ENCODE measurements at regions not wholly inside any gene's neighbourhood (a gene's known extent, or its start where the extent isn't known, plus 50 kb on each side); places are given as distances from the start of the nearest gene placed in this dataset.

DNA sequence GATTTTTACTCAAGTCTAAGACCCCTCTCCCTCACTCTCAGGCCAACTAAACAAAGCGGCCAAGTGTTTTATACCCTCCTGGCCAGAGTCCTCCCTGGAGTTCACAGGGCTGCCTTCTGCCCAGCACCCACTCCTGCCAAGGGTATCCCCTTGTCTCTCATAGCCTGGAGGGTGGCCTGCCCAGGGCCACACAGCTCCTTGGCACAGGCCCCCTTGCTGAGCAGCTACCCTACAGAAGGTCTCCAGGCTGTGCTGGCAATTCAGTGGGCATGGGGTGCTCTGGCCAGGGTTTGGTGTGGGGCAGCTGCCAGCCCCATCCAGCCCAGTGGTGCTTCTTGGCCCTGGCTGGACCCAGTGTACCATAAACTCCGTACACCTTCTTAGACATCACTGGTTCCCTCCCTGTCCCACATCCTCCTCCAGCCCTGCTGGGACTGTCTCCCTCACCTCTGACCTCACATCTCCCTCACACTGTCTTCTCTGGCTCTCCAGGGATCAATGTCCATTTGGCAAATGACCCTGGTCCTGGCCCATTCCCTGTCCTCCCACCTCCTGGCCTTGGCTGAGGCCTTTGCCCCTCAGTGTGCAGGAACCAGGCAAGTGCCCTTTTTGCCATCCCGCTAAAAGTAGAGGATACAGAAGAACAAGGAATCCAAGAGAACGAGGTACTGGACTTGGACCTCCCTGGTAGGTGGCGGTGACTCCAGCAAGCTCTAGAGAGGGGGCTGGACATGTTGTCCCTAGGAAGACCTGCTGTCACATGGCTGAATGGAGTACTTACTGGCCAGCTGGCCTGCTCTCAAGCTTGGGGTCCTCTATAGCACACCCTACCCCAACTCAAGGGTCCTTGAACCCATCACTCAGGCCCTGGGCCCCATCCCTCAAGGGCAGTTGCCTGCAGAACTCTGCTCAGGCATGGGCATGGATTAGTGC is 50.0 kb upstream of the TRPM1 start:
- no peaks in the 10 kb centered on the region for H3K36me3 Mint-ChIP-seq (ENCODE audit: insufficient read depth)
- ATAC-seq (replicated peaks; ENCODE audit: extremely low read depth, poor library complexity, severe bottlenecking) (no peak), DNase-seq (ENCODE audit: low spot score in 2 of 2) (no peak)
- H3K4me3 Mint-ChIP-seq = no peak overlapping the region
- peaks cover 9% of the 10 kb centered on the region for H3K27me3 Mint-ChIP-seq
- no peak overlapping the region for H3K27ac Mint-ChIP-seq (ENCODE audit: low read depth)
- no peaks in the 10 kb centered on the region for H3K9me3 Mint-ChIP-seq
- H3K4me1 Mint-ChIP-seq = no peaks in the 10 kb centered on the region

DNA sequence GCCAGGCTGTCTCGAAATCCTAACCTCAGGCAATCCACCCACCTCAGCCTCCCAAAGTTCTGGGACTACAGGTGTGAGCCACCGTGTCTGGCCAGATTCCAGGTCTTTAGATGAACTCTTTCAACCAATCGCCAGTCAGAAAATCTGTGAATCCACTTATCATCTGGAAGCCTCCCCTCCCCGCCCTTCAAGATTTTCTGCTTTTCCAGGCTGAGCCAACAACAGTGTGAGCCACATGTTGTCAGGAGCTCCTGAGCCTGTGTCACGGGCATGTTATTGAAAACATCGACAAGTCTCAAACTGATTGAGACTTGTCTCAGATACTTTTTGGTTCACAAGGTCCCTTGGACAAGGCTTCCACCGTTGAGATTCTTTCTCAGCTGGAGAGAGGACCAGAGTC is 52.0 kb upstream of the TRPM1 start:
- no peak overlapping the region for H3K27ac Mint-ChIP-seq (ENCODE audit: low read depth)
- no peak overlapping the region for H3K4me3 Mint-ChIP-seq
- H3K36me3 Mint-ChIP-seq (ENCODE audit: insufficient read depth) = no peaks in the 10 kb centered on the region
- peaks cover 9% of the 10 kb centered on the region for H3K27me3 Mint-ChIP-seq
- DNase-seq (ENCODE audit: low spot score in 2 of 2) (no peak), ATAC-seq (replicated peaks; ENCODE audit: extremely low read depth, poor library complexity, severe bottlenecking) (no peak)
- no peaks in the 10 kb centered on the region for H3K4me1 Mint-ChIP-seq
- H3K9me3 Mint-ChIP-seq = no peaks in the 10 kb centered on the region

DNA sequence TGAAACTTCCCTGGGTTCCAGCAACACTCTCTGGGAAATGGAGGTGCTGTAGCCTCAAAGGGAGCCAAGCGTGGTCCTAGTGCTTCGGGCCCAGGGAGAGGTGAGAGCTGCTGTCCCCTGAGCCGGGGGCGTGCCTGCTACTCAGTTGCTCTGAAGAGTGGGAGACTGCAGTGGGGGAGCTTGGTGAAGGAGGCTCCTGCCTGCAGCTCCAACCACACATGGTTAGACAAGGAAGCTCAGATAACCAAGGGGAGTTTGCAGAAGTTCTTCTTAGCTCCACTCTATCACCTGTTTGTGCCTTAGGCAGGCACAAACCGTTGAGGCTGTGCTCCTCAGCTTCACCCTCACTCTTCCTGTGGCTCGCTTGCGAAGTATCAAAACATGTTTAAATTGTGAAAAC is 53.6 kb upstream of the TRPM1 start:
- no peak overlapping the region for H3K27ac Mint-ChIP-seq (ENCODE audit: low read depth)

GRCh38 chr15:31156226-31156625 is 54.7 kb upstream of the TRPM1 start:
- no peaks in the 10 kb centered on the region for H3K36me3 Mint-ChIP-seq (ENCODE audit: insufficient read depth)
- H3K27me3 Mint-ChIP-seq = no peaks in the 10 kb centered on the region
- H3K27ac Mint-ChIP-seq (ENCODE audit: low read depth) = no peak overlapping the region
- H3K9me3 Mint-ChIP-seq = no peaks in the 10 kb centered on the region
- ATAC-seq (replicated peaks; ENCODE audit: extremely low read depth, poor library complexity, severe bottlenecking) (no peak), DNase-seq (ENCODE audit: low spot score in 2 of 2) (no peak)
- H3K4me1 Mint-ChIP-seq = no peaks in the 10 kb centered on the region
- no peak overlapping the region for H3K4me3 Mint-ChIP-seq

More for the DNA sequence above, 53.6 kb upstream of the TRPM1 start:
- DNase-seq (ENCODE audit: low spot score in 2 of 2) (no peak), ATAC-seq (replicated peaks; ENCODE audit: extremely low read depth, poor library complexity, severe bottlenecking) (no peak)
- Mint-ChIP-seq H3K4me1 (no peaks in the 10 kb centered on the region), H3K36me3 (ENCODE audit: insufficient read depth) (no peaks in the 10 kb centered on the region), H3K4me3 (no peak overlapping the region), H3K9me3 (no peaks in the 10 kb centered on the region), H3K27me3 (peaks cover 1% of the 10 kb centered on the region)

GRCh38 chr15:31156808-31157207 is 55.3 kb upstream of the TRPM1 start:
- no peak overlapping the region for H3K27ac Mint-ChIP-seq (ENCODE audit: low read depth)
- no peaks in the 10 kb centered on the region for H3K36me3 Mint-ChIP-seq (ENCODE audit: insufficient read depth)
- H3K4me3 Mint-ChIP-seq = no peak overlapping the region
- ATAC-seq (replicated peaks; ENCODE audit: extremely low read depth, poor library complexity, severe bottlenecking) = no peak
- no peaks in the 10 kb centered on the region for H3K4me1 Mint-ChIP-seq
- no peaks in the 10 kb centered on the region for H3K9me3 Mint-ChIP-seq
- no peak for DNase-seq (ENCODE audit: low spot score in 2 of 2)
- no peaks in the 10 kb centered on the region for H3K27me3 Mint-ChIP-seq

GRCh38 chr15:31157644-31158069 is 56.1 kb upstream of the TRPM1 start:
- H3K27me3 Mint-ChIP-seq = no peaks in the 10 kb centered on the region
- H3K9me3 Mint-ChIP-seq = no peaks in the 10 kb centered on the region
- H3K4me3 Mint-ChIP-seq = no peak overlapping the region
- ATAC-seq (replicated peaks; ENCODE audit: extremely low read depth, poor library complexity, severe bottlenecking) (no peak), DNase-seq (ENCODE audit: low spot score in 2 of 2) (no peak)
- no peaks in the 10 kb centered on the region for H3K36me3 Mint-ChIP-seq (ENCODE audit: insufficient read depth)
- peaks cover 3% of the 10 kb centered on the region for H3K4me1 Mint-ChIP-seq
- no peak overlapping the region for H3K27ac Mint-ChIP-seq (ENCODE audit: low read depth)

- Mint-ChIP-seq H3K36me3 (ENCODE audit: insufficient read depth) (no peaks in the 10 kb centered on the region), H3K27me3 (no peaks in the 10 kb centered on the region), H3K9me3 (no peaks in the 10 kb centered on the region), H3K4me1 (peaks cover 4% of the 10 kb centered on the region), H3K4me3 (no peak overlapping the region), H3K27ac (ENCODE audit: low read depth) (no peak overlapping the region)
- DNase-seq (ENCODE audit: low spot score in 2 of 2) (no peak), ATAC-seq (replicated peaks; ENCODE audit: extremely low read depth, poor library complexity, severe bottlenecking) (no peak)
These were observed 57.5 kb upstream of the TRPM1 start for GRCh38 chr15:31158858-31159569.

DNA sequence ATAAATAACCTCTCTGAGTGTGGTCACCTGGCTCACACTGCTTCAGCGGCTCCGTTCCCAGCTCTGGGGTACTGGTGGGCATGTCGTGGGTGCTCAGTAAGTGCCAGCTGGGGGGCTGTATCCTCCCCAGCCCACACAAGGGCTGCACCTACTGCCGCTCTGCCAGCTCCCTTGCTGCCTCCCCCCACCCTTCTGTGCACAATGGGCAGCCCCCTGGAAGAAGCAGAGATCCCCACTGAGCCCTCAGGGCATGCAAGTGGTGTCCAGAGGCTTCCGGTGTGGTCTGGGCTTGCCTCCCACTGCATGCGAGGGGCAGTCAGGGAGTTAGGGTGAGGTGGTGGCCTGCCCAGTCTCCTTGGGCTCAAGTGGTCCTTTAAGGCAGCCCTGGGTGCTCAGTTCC is 58.3 kb upstream of the TRPM1 start:
- peaks cover 4% of the 10 kb centered on the region for H3K4me1 Mint-ChIP-seq

GRCh38 chr15:31160297-31160696 is 58.8 kb upstream of the TRPM1 start:
- H3K4me3 Mint-ChIP-seq = no peak overlapping the region
- no peaks in the 10 kb centered on the region for H3K9me3 Mint-ChIP-seq
- H3K27ac Mint-ChIP-seq (ENCODE audit: low read depth) = no peak overlapping the region
- no peaks in the 10 kb centered on the region for H3K27me3 Mint-ChIP-seq
- ATAC-seq (replicated peaks; ENCODE audit: extremely low read depth, poor library complexity, severe bottlenecking) (no peak), DNase-seq (ENCODE audit: low spot score in 2 of 2) (no peak)
- peaks cover 4% of the 10 kb centered on the region for H3K4me1 Mint-ChIP-seq
- H3K36me3 Mint-ChIP-seq (ENCODE audit: insufficient read depth) = no peaks in the 10 kb centered on the region

More for the DNA sequence above, 58.3 kb upstream of the TRPM1 start:
- Mint-ChIP-seq H3K36me3 (ENCODE audit: insufficient read depth) (no peaks in the 10 kb centered on the region), H3K27ac (ENCODE audit: low read depth) (no peak overlapping the region), H3K27me3 (no peaks in the 10 kb centered on the region), H3K9me3 (no peaks in the 10 kb centered on the region), H3K4me3 (no peak overlapping the region)
- DNase-seq (ENCODE audit: low spot score in 2 of 2) (no peak), ATAC-seq (replicated peaks; ENCODE audit: extremely low read depth, poor library complexity, severe bottlenecking) (no peak)

DNA sequence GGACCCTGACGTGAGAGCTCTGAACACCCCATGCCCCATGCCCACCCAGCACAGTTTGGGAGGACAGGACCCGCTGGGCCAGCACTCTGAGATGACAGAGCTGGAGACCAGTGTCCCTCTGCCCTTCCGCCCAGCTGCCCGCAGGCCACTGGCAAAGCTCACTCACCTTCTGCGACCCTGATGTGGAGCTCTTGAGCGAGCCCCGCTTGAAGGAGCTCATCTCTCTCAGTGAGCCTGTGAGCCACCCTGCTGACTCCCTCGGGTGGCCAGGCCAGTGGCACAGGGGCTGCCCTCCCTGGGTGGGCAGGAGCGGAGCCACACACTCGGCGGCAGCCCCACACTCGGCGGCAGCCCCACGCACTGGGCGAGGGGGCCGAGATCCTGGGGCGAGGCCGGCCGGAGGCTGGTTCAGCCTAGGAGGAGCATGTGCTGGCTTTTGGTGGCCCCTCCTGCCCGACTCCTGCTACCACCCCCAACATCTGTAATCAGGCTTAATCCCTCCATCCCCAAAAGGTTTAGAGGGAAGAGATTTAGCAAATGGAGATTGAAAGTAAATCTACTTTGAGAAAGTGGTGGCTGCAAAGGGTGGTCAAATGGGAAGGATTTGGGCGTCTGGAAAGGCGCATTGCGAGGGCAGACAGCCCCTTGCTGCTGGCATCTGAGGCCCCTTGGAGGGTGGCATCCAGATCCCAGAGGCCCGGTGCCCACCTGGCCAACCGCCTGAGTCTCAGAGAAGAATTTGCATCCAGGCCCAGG is 59.4 kb upstream of the TRPM1 start:
- no peaks in the 10 kb centered on the region for H3K36me3 Mint-ChIP-seq (ENCODE audit: insufficient read depth)
- H3K9me3 Mint-ChIP-seq = no peaks in the 10 kb centered on the region
- ATAC-seq (replicated peaks; ENCODE audit: extremely low read depth, poor library complexity, severe bottlenecking) = no peak
- peaks cover 4% of the 10 kb centered on the region for H3K4me1 Mint-ChIP-seq
- H3K27ac Mint-ChIP-seq (ENCODE audit: low read depth) = no peak overlapping the region
- H3K4me3 Mint-ChIP-seq = no peak overlapping the region
- no peak for DNase-seq (ENCODE audit: low spot score in 2 of 2)
- no peaks in the 10 kb centered on the region for H3K27me3 Mint-ChIP-seq

- Mint-ChIP-seq H3K4me1 (peaks cover 6% of the 10 kb centered on the region), H3K4me3 (no peak overlapping the region), H3K27me3 (no peaks in the 10 kb centered on the region), H3K9me3 (no peaks in the 10 kb centered on the region), H3K36me3 (ENCODE audit: insufficient read depth) (peaks cover 3% of the 10 kb centered on the region), H3K27ac (ENCODE audit: low read depth) (peak overlapping the region; percentile 83)
- ATAC-seq (replicated peaks; ENCODE audit: extremely low read depth, poor library complexity, severe bottlenecking) (no peak), DNase-seq (ENCODE audit: low spot score in 2 of 2) (no peak)
These were observed 60.4 kb upstream of the TRPM1 start for GRCh38 chr15:31161951-31162350.

GRCh38 chr15:31162721-31163510 is 61.4 kb upstream of the TRPM1 start:
- Mint-ChIP-seq H3K27ac (ENCODE audit: low read depth) (peak overlapping the region; percentile 83), H3K36me3 (ENCODE audit: insufficient read depth) (peaks cover 6% of the 10 kb centered on the region), H3K9me3 (no peaks in the 10 kb centered on the region), H3K27me3 (no peaks in the 10 kb centered on the region), H3K4me3 (no peak overlapping the region), H3K4me1 (peaks cover 16% of the 10 kb centered on the region)
- no peak for DNase-seq (ENCODE audit: low spot score in 2 of 2)
- no peak for ATAC-seq (replicated peaks; ENCODE audit: extremely low read depth, poor library complexity, severe bottlenecking)
